B cell (primary cell): ENCODE measurements at regions not wholly inside any gene's neighbourhood (a gene's known extent, or its start where the extent isn't known, plus 50 kb on each side); places are given as distances from the start of the nearest gene placed in this dataset.

Experiments
- EZH2 ChIP-seq: IDR thresholded peaks from 2 replicates; pipeline ENCODE4 v1.6.1; 2012; ENCODE audit warnings: borderline replicate concordance, low read depth, mild to moderate bottlenecking, moderate library complexity, low read length; ENCODE audit not compliant: insufficient read depth, poor library complexity, severe bottlenecking
- TF ChIP-seq, protein P1 (sequence below): fragments of 200-600 bp; IDR thresholded peaks from one replicate; pipeline ENCODE4 v1.8.0; 2022; ENCODE audit warnings: antibody characterized with exemption, mild to moderate bottlenecking

DNA sequence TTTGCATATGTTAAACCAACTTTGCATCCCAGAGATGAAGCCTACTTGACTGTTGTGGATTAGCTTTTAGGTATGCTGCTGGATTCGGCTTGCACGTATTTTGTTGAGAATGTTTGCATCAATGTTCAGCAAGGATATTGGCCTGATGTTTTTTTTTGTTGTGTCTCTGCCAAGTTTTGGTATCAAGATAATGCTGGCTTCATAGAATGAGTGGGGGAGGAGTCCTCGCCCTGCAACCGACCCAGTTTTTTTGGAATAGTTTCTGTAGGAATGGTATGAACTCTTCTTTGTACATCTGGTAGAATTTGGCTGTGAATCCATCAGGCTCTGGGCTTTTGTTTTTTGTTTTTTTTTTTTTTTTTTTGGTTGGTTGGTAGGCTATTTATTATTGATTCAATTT is 147.9 kb downstream of the AHR start:
- TF ChIP-seq, protein P1, sequence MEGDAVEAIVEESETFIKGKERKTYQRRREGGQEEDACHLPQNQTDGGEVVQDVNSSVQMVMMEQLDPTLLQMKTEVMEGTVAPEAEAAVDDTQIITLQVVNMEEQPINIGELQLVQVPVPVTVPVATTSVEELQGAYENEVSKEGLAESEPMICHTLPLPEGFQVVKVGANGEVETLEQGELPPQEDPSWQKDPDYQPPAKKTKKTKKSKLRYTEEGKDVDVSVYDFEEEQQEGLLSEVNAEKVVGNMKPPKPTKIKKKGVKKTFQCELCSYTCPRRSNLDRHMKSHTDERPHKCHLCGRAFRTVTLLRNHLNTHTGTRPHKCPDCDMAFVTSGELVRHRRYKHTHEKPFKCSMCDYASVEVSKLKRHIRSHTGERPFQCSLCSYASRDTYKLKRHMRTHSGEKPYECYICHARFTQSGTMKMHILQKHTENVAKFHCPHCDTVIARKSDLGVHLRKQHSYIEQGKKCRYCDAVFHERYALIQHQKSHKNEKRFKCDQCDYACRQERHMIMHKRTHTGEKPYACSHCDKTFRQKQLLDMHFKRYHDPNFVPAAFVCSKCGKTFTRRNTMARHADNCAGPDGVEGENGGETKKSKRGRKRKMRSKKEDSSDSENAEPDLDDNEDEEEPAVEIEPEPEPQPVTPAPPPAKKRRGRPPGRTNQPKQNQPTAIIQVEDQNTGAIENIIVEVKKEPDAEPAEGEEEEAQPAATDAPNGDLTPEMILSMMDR: no peak
- no peak for TF ChIP-seq EZH2
